Urinary bladder (tissue), 3 donors: ENCODE measurements at regions not wholly inside any gene's neighbourhood (a gene's known extent, or its start where the extent isn't known, plus 50 kb on each side); places are given as distances from the start of the nearest gene placed in this dataset.

ENCODE experiments used
- DNase-seq: peaks from one replicate; pipeline ENCODE4 v3.0.0-alpha.2; 2015; ENCODE audit errors: extremely low spot score
- H3K27ac ChIP-seq: one replicate; pipeline ENCODE4 v1.5.1; 2013; ENCODE audit warnings: low read depth, mild to moderate bottlenecking, moderate library complexity
- H3K36me3 ChIP-seq: one replicate; pipeline ENCODE4 v1.6.1; 2013; ENCODE audit warnings: mild to moderate bottlenecking, moderate library complexity; ENCODE audit not compliant: insufficient read depth
- H3K4me1 ChIP-seq: one replicate; pipeline ENCODE4 v1.6.1; 2013; ENCODE audit warnings: mild to moderate bottlenecking, moderate library complexity; ENCODE audit not compliant: insufficient read depth
- H3K4me3 ChIP-seq: one replicate; pipeline ENCODE4 v1.5.1; 2013; ENCODE audit warnings: low read depth, low read length
- WGBS: extraction: QIAGEN DNeasy Blood & Tissue Kit; methylation state at CpG from one replicate; pipeline ENCODE4 v1.1.7; 2013; 5-methylcytosine and 5-hydroxymethylcytosine counted together
- donor health status: healthy with polysubstance abuse.
- donor health status: healthy.

- H3K4me3 ChIP-seq, result no peak overlapping the region
- whole genome bisulfite sequencing, result 60% methylated on average over 10 of the region's 10 CpGs
- no peaks in the 10 kb centered on the region for H3K36me3 ChIP-seq
- no peak overlapping the region for H3K27ac ChIP-seq
- no peaks in the 10 kb centered on the region for H3K4me1 ChIP-seq
- no peak for DNase-seq
Measured at GRCh38 chr7:68279827-68280400, 1283.3 kb downstream of the TYW1 start.

- no peaks in the 10 kb centered on the region for H3K4me1 ChIP-seq
- H3K36me3 ChIP-seq, result no peaks in the 10 kb centered on the region
Measured at GRCh38 chr7:68280931-68281330, 1284.3 kb downstream of the TYW1 start.

GRCh38 chr7:68288144-68288593 is 1291.5 kb downstream of the TYW1 start:
- H3K36me3 ChIP-seq, result no peaks in the 10 kb centered on the region
- no peak for DNase-seq
- H3K4me3 ChIP-seq, result no peak overlapping the region
- WGBS, result 71% methylated on average over 4 of the region's 4 CpGs
- H3K27ac ChIP-seq, result no peak overlapping the region
- H3K4me1 ChIP-seq, result no peaks in the 10 kb centered on the region

More at GRCh38 chr7:68280931-68281330, 1284.3 kb downstream of the TYW1 start:
- no peak overlapping the region for H3K4me3 ChIP-seq
- 91% methylated on average over 3 of the region's 3 CpGs for WGBS
- H3K27ac ChIP-seq, result no peak overlapping the region
- no peak for DNase-seq

GRCh38 chr7:68291710-68292109 is 1295.1 kb downstream of the TYW1 start:
- no peaks in the 10 kb centered on the region for H3K36me3 ChIP-seq
- H3K4me3 ChIP-seq, result no peak overlapping the region
- no peak for DNase-seq
- no peaks in the 10 kb centered on the region for H3K4me1 ChIP-seq
- H3K27ac ChIP-seq, result no peak overlapping the region

GRCh38 chr7:68295386-68295785 is 1298.8 kb downstream of the TYW1 start:
- no peaks in the 10 kb centered on the region for H3K4me1 ChIP-seq
- H3K4me3 ChIP-seq, result no peak overlapping the region
- WGBS, result 51% methylated on average over 4 of the region's 4 CpGs
- no peak overlapping the region for H3K27ac ChIP-seq
- no peaks in the 10 kb centered on the region for H3K36me3 ChIP-seq
- no peak for DNase-seq

- Histone ChIP-seq H3K36me3 (no peaks in the 10 kb centered on the region), H3K4me3 (no peak overlapping the region), H3K4me1 (no peaks in the 10 kb centered on the region), H3K27ac (no peak overlapping the region)
- no peak for DNase-seq
- 80% methylated on average over 2 of the region's 2 CpGs for WGBS
Measured at GRCh38 chr7:68304536-68304935, 1293.7 kb upstream of the AUTS2 start.

GRCh38 chr7:68306692-68307107 is 1291.6 kb upstream of the AUTS2 start:
- Histone ChIP-seq H3K4me1 (no peaks in the 10 kb centered on the region), H3K36me3 (no peaks in the 10 kb centered on the region), H3K27ac (no peak overlapping the region), H3K4me3 (no peak overlapping the region)
- WGBS, result 61% methylated on average over 3 of the region's 3 CpGs
- DNase-seq, result no peak

- Histone ChIP-seq H3K4me1 (no peaks in the 10 kb centered on the region), H3K4me3 (no peak overlapping the region), H3K27ac (no peak overlapping the region), H3K36me3 (no peaks in the 10 kb centered on the region)
- DNase-seq, result no peak
- 90% methylated on average over 2 of the region's 2 CpGs for WGBS
Measured at GRCh38 chr7:68309271-68309670, 1289.0 kb upstream of the AUTS2 start.

- 30% methylated on average over 6 of the region's 6 CpGs for WGBS
- Histone ChIP-seq H3K4me3 (no peak overlapping the region), H3K4me1 (no peaks in the 10 kb centered on the region), H3K27ac (no peak overlapping the region), H3K36me3 (no peaks in the 10 kb centered on the region)
- DNase-seq, result no peak
Measured at GRCh38 chr7:68309806-68310205, 1288.5 kb upstream of the AUTS2 start.

GRCh38 chr7:68311958-68312357 is 1286.3 kb upstream of the AUTS2 start:
- 91% methylated on average over 6 of the region's 6 CpGs for WGBS
- Histone ChIP-seq H3K27ac (no peak overlapping the region), H3K36me3 (no peaks in the 10 kb centered on the region), H3K4me3 (no peak overlapping the region), H3K4me1 (no peaks in the 10 kb centered on the region)
- DNase-seq, result no peak

- H3K27ac ChIP-seq, result no peak overlapping the region
- no peaks in the 10 kb centered on the region for H3K4me1 ChIP-seq
- H3K4me3 ChIP-seq, result no peak overlapping the region
- DNase-seq, result no peak
- no peaks in the 10 kb centered on the region for H3K36me3 ChIP-seq
- WGBS, result 67% methylated on average over 4 of the region's 4 CpGs
Measured at GRCh38 chr7:68313806-68314205, 1284.5 kb upstream of the AUTS2 start.

- WGBS, result 50% methylated on average over 8 of the region's 8 CpGs
Measured at GRCh38 chr7:68314208-68314607, 1284.1 kb upstream of the AUTS2 start.

GRCh38 chr7:68317476-68317875 is 1280.8 kb upstream of the AUTS2 start:
- no peaks in the 10 kb centered on the region for H3K4me1 ChIP-seq
- no peak for DNase-seq
- 72% methylated on average over 3 of the region's 3 CpGs for WGBS
- H3K36me3 ChIP-seq, result no peaks in the 10 kb centered on the region
- H3K27ac ChIP-seq, result no peak overlapping the region
- no peak overlapping the region for H3K4me3 ChIP-seq

More at GRCh38 chr7:68314208-68314607, 1284.1 kb upstream of the AUTS2 start:
- Histone ChIP-seq H3K4me3 (no peak overlapping the region), H3K27ac (no peak overlapping the region), H3K4me1 (no peaks in the 10 kb centered on the region), H3K36me3 (no peaks in the 10 kb centered on the region)
- no peak for DNase-seq

- Histone ChIP-seq H3K4me3 (no peak overlapping the region), H3K27ac (no peak overlapping the region), H3K36me3 (no peaks in the 10 kb centered on the region), H3K4me1 (no peaks in the 10 kb centered on the region)
- no peak for DNase-seq
Measured at GRCh38 chr7:68319061-68319460, 1279.2 kb upstream of the AUTS2 start.
